ENCODE measurements at regions not wholly inside any gene's neighbourhood (a gene's known extent, or its start where the extent isn't known, plus 50 kb on each side); places are given as distances from the start of the nearest gene placed in this dataset.

GRCh38 chr4:89497517-89498308 lies 190.1 kb upstream of the GPRIN3 start:
- no peak for TF ChIP-seq CTCF (IDR thresholded peaks at IDR 0.05)
- no peak for TF ChIP-seq POLR2A (IDR thresholded peaks at IDR 0.05)

Data from heart left ventricle (tissue), 13 donors.